ENCODE measurements at regions not wholly inside any gene's neighbourhood (a gene's known extent, or its start where the extent isn't known, plus 50 kb on each side); places are given as distances from the start of the nearest gene placed in this dataset.

DNA sequence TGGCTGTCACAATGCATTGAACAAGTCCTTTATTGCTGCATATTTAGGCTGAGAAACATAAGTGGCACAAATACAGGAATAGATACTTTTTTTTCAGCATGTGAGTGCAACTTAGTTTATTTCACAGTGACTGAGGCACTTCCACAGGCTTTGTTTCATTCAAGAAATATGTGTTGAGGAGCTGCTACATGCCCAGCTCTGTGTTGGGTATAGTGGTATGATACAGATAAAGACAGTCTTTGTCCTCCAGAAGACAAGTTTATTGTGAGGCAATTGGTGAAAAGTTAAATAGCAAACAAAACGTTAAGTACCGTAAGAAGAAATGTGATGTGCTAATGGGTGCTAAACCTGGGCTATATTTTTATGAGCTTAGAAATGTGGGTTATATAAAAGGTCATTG is 186.4 kb downstream of the SPRY1 start:
- TF ChIP-seq POLR2A (IDR thresholded peaks at IDR 0.05; ENCODE audit: low read length) (no peak), GATA1 (IDR thresholded peaks at IDR 0.05; ENCODE audit: low read depth, low read length) (no peak)

All from erythroblast (primary cell).